ENCODE measurements at regions not wholly inside any gene's neighbourhood (a gene's known extent, or its start where the extent isn't known, plus 50 kb on each side); places are given as distances from the start of the nearest gene placed in this dataset.

GRCh38 chr11:13074714-13075464 lies 65.8 kb downstream of the RASSF10 start (continued):
- TF ChIP-seq ZNF546 (CRISPR knock-in tag; conservative IDR thresholded peaks at IDR 0.05), result no peak
- no peak for TF ChIP-seq E2F5 (CRISPR knock-in tag; conservative IDR thresholded peaks at IDR 0.05)
- TF ChIP-seq PTBP1 (IDR thresholded peaks at IDR 0.05; ENCODE audit: low read depth, low read length, poor library complexity, severe bottlenecking), result no peak
- TF ChIP-seq TCF12 (IDR thresholded peaks at IDR 0.05), result no peak
- no peak for TF ChIP-seq TCF12 (CRISPR knock-in tag; IDR thresholded peaks at IDR 0.05)

- 33% methylated on average over 2 of the region's 2 CpGs for WGBS (ENCODE audit: low lambda C conversion rate)
- Histone ChIP-seq H3K36me3 (replicated peaks in 1 of 2; ENCODE audit: control insufficient read depth in 1 of 2, insufficient read depth in 2 of 2, low read length in 2 of 2) (no peaks in the 10 kb centered on the region), H3K4me1 (ENCODE audit: insufficient read depth, low read length) (peaks cover 25% of the 10 kb centered on the region), H3K4me3 (replicated peaks in 1 of 3; ENCODE audit: insufficient read depth in 1 of 3, low read depth in 2 of 3, low read length in 3 of 3) (no peak overlapping the region), H3K9me3 (ENCODE audit: low read length) (no peaks in the 10 kb centered on the region), H3K79me2 (ENCODE audit: insufficient read depth, low read length) (no peaks in the 10 kb centered on the region), H3K9ac (ENCODE audit: insufficient read depth, low read depth, low read length) (no peak overlapping the region), H4K20me1 (ENCODE audit: insufficient read depth, low read length) (no peaks in the 10 kb centered on the region), H3K27ac (ENCODE audit: extremely low read length, insufficient read depth, low read length) (no peak overlapping the region), H2AFZ (ENCODE audit: low read length) (no peak overlapping the region), H3K4me2 (ENCODE audit: low read depth, low read length) (no peak overlapping the region), H3K27me3 (ENCODE audit: control insufficient read depth in 1 of 2, insufficient read depth in 2 of 2, low read length in 2 of 2) (no peaks in the 10 kb centered on the region; a peak in 2 of 5 replicates)
- FAIRE-seq (no peak), DNase-seq (ENCODE audit: low spot score) (no peak), ATAC-seq (no peak)
- intact Hi-C loops (cut with micrococcal nuclease; ENCODE audit: unreplicated experiment), result no loop called here
- no TSS peak for BruUV-seq (replicated peaks)
- TF ChIP-seq FLYWCH1 (CRISPR knock-in tag; IDR thresholded peaks at IDR 0.05) (no peak), ZSCAN20 (CRISPR knock-in tag; IDR thresholded peaks at IDR 0.05; ENCODE audit: borderline replicate concordance) (no peak), PRDM10 (CRISPR knock-in tag; IDR thresholded peaks at IDR 0.05; ENCODE audit: low read depth) (no peak), ZNF597 (CRISPR knock-in tag; IDR thresholded peaks at IDR 0.05) (no peak), ZNF720 (CRISPR knock-in tag; IDR thresholded peaks at IDR 0.05) (no peak), CCDC6 (CRISPR knock-in tag; IDR thresholded peaks at IDR 0.05) (no peak)
- CTCF ChIA-PET (ENCODE audit: low intra/inter-chr PET ratio, low total read pairs), result no interaction called here
- in situ Hi-C loops (cut with HindIII; ENCODE audit: extremely low pct_ligation_motif_present, low pct_unique_long_range_greater_than_20kb), result no loop called here
- POLR2A ChIA-PET, result no interaction called here
Measured at GRCh38 chr11:13076961-13077360, 67.8 kb downstream of the RASSF10 start.

Measured in HepG2 (cell line).